ENCODE measurements at regions not wholly inside any gene's neighbourhood (a gene's known extent, or its start where the extent isn't known, plus 50 kb on each side); places are given as distances from the start of the nearest gene placed in this dataset.
A peak's percentile ranks its signal among the peaks of the same experiment; 100 is the strongest.
"Not testable (repeated sequence)": the region's sequence is repeated elsewhere in the genome, so short reads cannot be mapped to it uniquely, and the experiment has no call there.

- peak; percentile 83 for DNase-seq
Observed at GRCh38 chr17:30731210-30732132, 93.0 kb downstream of the CRLF3 start.

GRCh38 chr17:30730837-30731209 lies 93.7 kb downstream of the CRLF3 start:
- not testable (repeated sequence) for DNase-seq

- DNase-seq = not testable (repeated sequence)
Observed at GRCh38 chr17:30730171-30730836, 94.2 kb downstream of the CRLF3 start.

- DNase-seq = not testable (repeated sequence)
Observed at GRCh38 chr17:30729471-30730170, 94.9 kb downstream of the CRLF3 start.

GRCh38 chr17:30727517-30727916 lies 97.0 kb downstream of the CRLF3 start:
- not testable (repeated sequence) for DNase-seq

- DNase-seq = not testable (repeated sequence)
Observed at GRCh38 chr17:30726734-30727133, 97.8 kb downstream of the CRLF3 start.

GRCh38 chr17:30726310-30726709 lies 98.2 kb downstream of the CRLF3 start:
- not testable (repeated sequence) for DNase-seq

- DNase-seq = not testable (repeated sequence)
Observed at GRCh38 chr17:30724034-30724650, 100.3 kb downstream of the CRLF3 start.

- not testable (repeated sequence) for DNase-seq
Observed at GRCh38 chr17:30722114-30722780, 102.2 kb downstream of the CRLF3 start.

GRCh38 chr17:30720971-30721370 lies 103.5 kb downstream of the CRLF3 start:
- not testable (repeated sequence) for DNase-seq

GRCh38 chr17:30720013-30720471 lies 104.5 kb downstream of the CRLF3 start:
- DNase-seq = no peak

- DNase-seq = peak; percentile 68
Observed at GRCh38 chr17:30719131-30719973, 105.1 kb downstream of the CRLF3 start.

- DNase-seq = not testable (repeated sequence)
Observed at GRCh38 chr17:30718691-30719090, 105.8 kb downstream of the CRLF3 start.

- DNase-seq = not testable (repeated sequence)
Observed at GRCh38 chr17:30718099-30718447, 106.4 kb downstream of the CRLF3 start.

- no peak for DNase-seq
Observed at GRCh38 chr17:30717291-30718098, 107.0 kb downstream of the CRLF3 start.

GRCh38 chr17:30716461-30717290 lies 107.8 kb downstream of the CRLF3 start:
- DNase-seq = no peak

- DNase-seq = peak; percentile 8
Observed at GRCh38 chr17:30714825-30715622, 109.5 kb downstream of the CRLF3 start.

- not testable (repeated sequence) for DNase-seq
Observed at GRCh38 chr17:30713805-30714204, 110.7 kb downstream of the CRLF3 start.

- not testable (repeated sequence) for DNase-seq
Observed at GRCh38 chr17:30712859-30713258, 111.6 kb downstream of the CRLF3 start.

Data from NCI-H1436 (cell line).